ENCODE measurements at regions not wholly inside any gene's neighbourhood (a gene's known extent, or its start where the extent isn't known, plus 50 kb on each side); places are given as distances from the start of the nearest gene placed in this dataset.
"Not testable (repeated sequence)": the region's sequence is repeated elsewhere in the genome, so short reads cannot be mapped to it uniquely, and the experiment has no call there.

GRCh38 chr1:96568639-96569038 is 152.9 kb upstream of the PTBP2 start:
- H3K27ac Mint-ChIP-seq, result no peak overlapping the region
- no peak for ATAC-seq (replicated peaks)

GRCh38 chr1:96569288-96569687 is 152.3 kb upstream of the PTBP2 start:
- no peaks in the 10 kb centered on the region for H3K27me3 Mint-ChIP-seq
- no peaks in the 10 kb centered on the region for H3K9me3 Mint-ChIP-seq
- H3K36me3 Mint-ChIP-seq, result no peaks in the 10 kb centered on the region
- no peak overlapping the region for H3K27ac Mint-ChIP-seq
- no peak for DNase-seq
- ATAC-seq (replicated peaks), result no peak
- no peak overlapping the region for H3K4me3 Mint-ChIP-seq
- H3K4me1 Mint-ChIP-seq, result no peaks in the 10 kb centered on the region

More at GRCh38 chr1:96568639-96569038, 152.9 kb upstream of the PTBP2 start:
- Mint-ChIP-seq H3K4me3 (no peak overlapping the region), H3K36me3 (no peaks in the 10 kb centered on the region), H3K9me3 (no peaks in the 10 kb centered on the region), H3K27me3 (no peaks in the 10 kb centered on the region), H3K4me1 (no peaks in the 10 kb centered on the region)
- no peak for DNase-seq

- no peaks in the 10 kb centered on the region for H3K36me3 Mint-ChIP-seq
- H3K27me3 Mint-ChIP-seq, result no peaks in the 10 kb centered on the region
- H3K9me3 Mint-ChIP-seq, result peaks cover 0 to 2% of the 10 kb centered on the region in 2 donors
- H3K4me3 Mint-ChIP-seq, result no peak overlapping the region
- ATAC-seq (replicated peaks), result no peak
- no peaks in the 10 kb centered on the region for H3K4me1 Mint-ChIP-seq
- no peak overlapping the region for H3K27ac Mint-ChIP-seq
- no peak for DNase-seq
Measured at GRCh38 chr1:96579636-96580035, 141.9 kb upstream of the PTBP2 start.

GRCh38 chr1:96580920-96581319 is 140.7 kb upstream of the PTBP2 start:
- peaks cover 0 to 2% of the 10 kb centered on the region in 2 donors for H3K9me3 Mint-ChIP-seq
- H3K4me1 Mint-ChIP-seq, result no peaks in the 10 kb centered on the region
- H3K27me3 Mint-ChIP-seq, result no peaks in the 10 kb centered on the region
- DNase-seq (no peak), ATAC-seq (replicated peaks) (no peak)
- no peak overlapping the region for H3K27ac Mint-ChIP-seq
- H3K36me3 Mint-ChIP-seq, result no peaks in the 10 kb centered on the region
- no peak overlapping the region for H3K4me3 Mint-ChIP-seq

GRCh38 chr1:96581772-96582171 is 139.8 kb upstream of the PTBP2 start:
- no peak for ATAC-seq (replicated peaks)

GRCh38 chr1:96583903-96584302 is 137.7 kb upstream of the PTBP2 start:
- peaks cover 0 to 2% of the 10 kb centered on the region in 2 donors for H3K9me3 Mint-ChIP-seq
- H3K4me3 Mint-ChIP-seq, result no peak overlapping the region
- no peak for DNase-seq
- no peak for ATAC-seq (replicated peaks)
- no peaks in the 10 kb centered on the region for H3K4me1 Mint-ChIP-seq
- no peaks in the 10 kb centered on the region for H3K27me3 Mint-ChIP-seq
- H3K36me3 Mint-ChIP-seq, result no peaks in the 10 kb centered on the region
- H3K27ac Mint-ChIP-seq, result no peak overlapping the region

More at GRCh38 chr1:96581772-96582171, 139.8 kb upstream of the PTBP2 start:
- H3K27me3 Mint-ChIP-seq, result no peaks in the 10 kb centered on the region
- no peak overlapping the region for H3K4me3 Mint-ChIP-seq
- H3K27ac Mint-ChIP-seq, result no peak overlapping the region
- peaks cover 0 to 2% of the 10 kb centered on the region in 2 donors for H3K9me3 Mint-ChIP-seq
- no peaks in the 10 kb centered on the region for H3K36me3 Mint-ChIP-seq
- H3K4me1 Mint-ChIP-seq, result no peaks in the 10 kb centered on the region
- no peak for DNase-seq

GRCh38 chr1:96587222-96587621 is 134.4 kb upstream of the PTBP2 start:
- H3K4me3 Mint-ChIP-seq, result no peak overlapping the region
- H3K27me3 Mint-ChIP-seq, result no peaks in the 10 kb centered on the region
- no peak for DNase-seq
- no peaks in the 10 kb centered on the region for H3K36me3 Mint-ChIP-seq
- H3K9me3 Mint-ChIP-seq, result peaks cover 0 to 2% of the 10 kb centered on the region in 2 donors
- ATAC-seq (replicated peaks), result no peak
- no peaks in the 10 kb centered on the region for H3K4me1 Mint-ChIP-seq
- no peak overlapping the region for H3K27ac Mint-ChIP-seq

- Mint-ChIP-seq H3K27me3 (no peaks in the 10 kb centered on the region), H3K27ac (no peak overlapping the region), H3K9me3 (peaks cover under 1 to 2% of the 10 kb centered on the region in 2 donors), H3K4me1 (no peaks in the 10 kb centered on the region), H3K4me3 (no peak overlapping the region), H3K36me3 (no peaks in the 10 kb centered on the region)
- ATAC-seq (replicated peaks) (no peak), DNase-seq (no peak)
Measured at GRCh38 chr1:96588416-96588995, 133.1 kb upstream of the PTBP2 start.

GRCh38 chr1:96595530-96595929 is 126.1 kb upstream of the PTBP2 start:
- H3K36me3 Mint-ChIP-seq; H3K4me1 Mint-ChIP-seq; DNase-seq; H3K9me3 Mint-ChIP-seq; ATAC-seq (replicated peaks); H3K27me3 Mint-ChIP-seq; H3K27ac Mint-ChIP-seq; H3K4me3 Mint-ChIP-seq: not testable (repeated sequence)

GRCh38 chr1:96596226-96596922 is 125.2 kb upstream of the PTBP2 start:
- ATAC-seq (replicated peaks) (peak; percentile 39 to 54), DNase-seq (no peak)
- Mint-ChIP-seq H3K27me3 (peaks cover 0 to 5% of the 10 kb centered on the region in 2 donors), H3K9me3 (peaks cover 2 to 4% of the 10 kb centered on the region in 2 donors), H3K4me1 (no peaks in the 10 kb centered on the region), H3K27ac (no peak overlapping the region), H3K36me3 (no peaks in the 10 kb centered on the region), H3K4me3 (no peak overlapping the region)

GRCh38 chr1:96597218-96597617 is 124.4 kb upstream of the PTBP2 start:
- H3K9me3 Mint-ChIP-seq, result peaks cover 5 to 8% of the 10 kb centered on the region in 2 donors
- no peak overlapping the region for H3K4me3 Mint-ChIP-seq
- H3K36me3 Mint-ChIP-seq, result no peaks in the 10 kb centered on the region
- H3K27me3 Mint-ChIP-seq, result peaks cover 0 to 5% of the 10 kb centered on the region in 2 donors
- no peaks in the 10 kb centered on the region for H3K4me1 Mint-ChIP-seq
- DNase-seq, result no peak
- H3K27ac Mint-ChIP-seq, result no peak overlapping the region
- no peak for ATAC-seq (replicated peaks)

- peaks cover 0 to 5% of the 10 kb centered on the region in 2 donors for H3K27me3 Mint-ChIP-seq
- H3K27ac Mint-ChIP-seq, result no peak overlapping the region
- no peaks in the 10 kb centered on the region for H3K4me1 Mint-ChIP-seq
- peaks cover 3 to 7% of the 10 kb centered on the region in 2 donors for H3K9me3 Mint-ChIP-seq
- no peaks in the 10 kb centered on the region for H3K36me3 Mint-ChIP-seq
- H3K4me3 Mint-ChIP-seq, result no peak overlapping the region
- no peak for ATAC-seq (replicated peaks)
- no peak for DNase-seq
Measured at GRCh38 chr1:96598416-96599168, 123.0 kb upstream of the PTBP2 start.

GRCh38 chr1:96604620-96605019 is 117.0 kb upstream of the PTBP2 start:
- not testable (repeated sequence) for H3K4me1 Mint-ChIP-seq; H3K36me3 Mint-ChIP-seq; H3K4me3 Mint-ChIP-seq; H3K9me3 Mint-ChIP-seq; H3K27me3 Mint-ChIP-seq; ATAC-seq (replicated peaks); DNase-seq; H3K27ac Mint-ChIP-seq

GRCh38 chr1:96617375-96617774 is 104.2 kb upstream of the PTBP2 start:
- H3K4me1 Mint-ChIP-seq; ATAC-seq (replicated peaks); H3K27me3 Mint-ChIP-seq; H3K36me3 Mint-ChIP-seq; DNase-seq; H3K4me3 Mint-ChIP-seq; H3K9me3 Mint-ChIP-seq; H3K27ac Mint-ChIP-seq: not testable (repeated sequence)

Data from stimulated activated naive B cell treated with anti-CD40 and anti-IgM and Interleukin-4, amounts not matched to agents 10 μg/mL and 1 μg/mL and 100 μg/mL, for 72 hours (primary cell).